AG09319 (cell line): ENCODE measurements at regions not wholly inside any gene's neighbourhood (a gene's known extent, or its start where the extent isn't known, plus 50 kb on each side); places are given as distances from the start of the nearest gene placed in this dataset.
A peak's percentile ranks its signal among the peaks of the same experiment; 100 is the strongest.

Experiments
- DNase-seq: peaks from one replicate; pipeline ENCODE4 v3.0.0-alpha.2; 2010; ENCODE audit warnings: low read depth; ENCODE audit errors: extremely low read depth
- CTCF ChIP-seq: IDR thresholded peaks from 2 replicates; pipeline ENCODE4 v1.5.1; 2011; ENCODE audit warnings: low read depth, mild to moderate bottlenecking, inconsistent platforms, low read length, moderate library complexity

GRCh38 chr13:50322006-50322405 is 306.8 kb downstream of the KCNRG start:
- DNase-seq = no peak

DNA sequence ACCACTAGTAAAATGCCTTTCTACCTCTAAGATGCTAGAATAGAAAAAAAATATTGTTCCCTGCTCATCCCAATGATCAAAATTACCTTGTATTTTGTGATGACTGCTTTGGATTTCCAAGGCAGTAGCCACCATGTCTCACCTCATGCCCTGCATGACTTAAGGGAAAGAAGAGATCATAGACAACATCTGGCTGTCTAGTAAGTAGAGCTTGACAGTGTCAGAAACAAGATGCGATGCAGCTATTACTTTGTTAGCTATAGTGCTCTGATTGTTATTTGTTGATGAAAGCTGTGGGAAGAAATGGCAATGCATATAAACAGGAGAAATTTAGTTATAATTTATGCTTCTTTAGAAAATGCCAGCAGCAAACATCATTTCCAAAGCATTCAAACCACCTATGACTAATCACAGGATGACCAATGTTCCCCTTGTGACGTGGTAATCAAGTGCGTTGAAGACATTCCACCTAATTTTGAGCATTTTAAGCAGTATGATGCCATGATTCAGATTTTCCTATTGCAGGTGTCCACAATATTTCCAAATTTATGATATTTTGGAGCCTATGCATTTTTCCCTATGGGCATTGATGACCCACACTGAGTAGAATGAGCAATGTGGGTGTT is 308.3 kb downstream of the KCNRG start:
- peak; percentile 19 for DNase-seq
- TF ChIP-seq CTCF = no peak

More at GRCh38 chr13:50322006-50322405, 306.8 kb downstream of the KCNRG start:
- no peak for TF ChIP-seq CTCF

GRCh38 chr13:50326271-50326670 is 311.0 kb downstream of the KCNRG start:
- DNase-seq = no peak

DNA sequence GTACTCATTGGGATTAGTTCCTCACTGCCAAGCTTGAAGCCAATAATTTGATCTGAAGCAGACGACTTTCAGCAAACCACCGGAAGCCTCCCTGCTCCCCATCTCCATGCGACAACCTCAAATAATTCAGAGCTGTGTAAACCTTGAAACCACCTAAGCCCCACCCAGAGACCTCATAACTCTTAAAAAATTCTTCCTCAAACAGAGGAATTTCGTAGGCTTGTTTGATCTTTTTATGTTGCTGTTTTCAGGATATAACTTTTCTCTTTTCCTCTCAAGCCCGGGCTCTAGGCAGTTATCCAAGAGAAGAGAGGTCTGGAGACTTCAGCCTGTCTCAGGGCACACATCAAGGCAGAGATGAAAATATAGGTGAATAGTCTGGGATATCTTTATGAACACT is 311.6 kb downstream of the KCNRG start:
- no peak for DNase-seq
- no peak for TF ChIP-seq CTCF

More at GRCh38 chr13:50326271-50326670, 311.0 kb downstream of the KCNRG start:
- TF ChIP-seq CTCF = no peak

DNA sequence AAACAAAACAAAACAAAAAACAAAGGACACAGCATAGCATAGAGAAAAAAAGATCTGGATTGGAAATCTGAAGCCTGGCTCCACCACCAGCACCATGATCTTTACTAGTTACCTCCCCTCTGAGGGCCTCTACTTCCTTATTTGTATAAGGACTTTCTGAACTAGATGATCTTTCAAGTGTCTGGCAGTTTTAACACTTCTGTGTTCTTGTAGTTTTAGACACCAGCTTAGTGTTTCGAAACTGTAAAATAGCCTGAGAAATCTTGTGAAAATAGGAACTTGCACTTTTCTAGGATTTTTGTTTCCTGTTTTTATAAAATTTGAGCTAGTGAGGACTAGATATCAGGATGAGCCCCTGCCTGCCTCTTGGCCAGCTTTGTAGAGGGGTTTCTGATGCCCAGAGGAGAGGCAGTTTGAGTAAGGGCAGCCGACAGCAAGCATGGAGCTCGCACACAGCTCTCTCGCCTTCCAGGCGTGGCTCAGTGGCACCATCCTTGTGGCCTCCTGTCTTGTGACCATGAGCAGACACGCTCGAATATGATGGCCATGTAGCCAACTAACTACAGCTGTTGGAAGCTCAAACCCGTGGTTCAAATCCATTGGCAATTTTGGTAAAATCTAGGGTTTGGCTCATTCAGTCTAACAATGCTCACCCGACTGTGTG is 319.0 kb downstream of the KCNRG start:
- no peak for TF ChIP-seq CTCF
- no peak for DNase-seq

- DNase-seq = no peak
- no peak for TF ChIP-seq CTCF
These were observed 319.7 kb downstream of the KCNRG start for GRCh38 chr13:50334944-50335343.

GRCh38 chr13:50339271-50339670 is 324.0 kb downstream of the KCNRG start:
- DNase-seq = no peak
- no peak for TF ChIP-seq CTCF
